Daoy (cell line): ENCODE measurements at regions not wholly inside any gene's neighbourhood (a gene's known extent, or its start where the extent isn't known, plus 50 kb on each side); places are given as distances from the start of the nearest gene placed in this dataset.
A peak's percentile ranks its signal among the peaks of the same experiment; 100 is the strongest.

Experiments
- DNase-seq: peaks from one replicate; pipeline ENCODE4 v3.0.0-alpha.2; 2015; ENCODE audit warnings: low read depth

GRCh38 chr3:111244760-111245159, 173.1 kb downstream of the NECTIN3 start:
- DNase-seq = no peak

GRCh38 chr3:111246967-111247760, 175.5 kb downstream of the NECTIN3 start:
- peak; percentile 80 for DNase-seq

GRCh38 chr3:111248406-111248805, 176.8 kb downstream of the NECTIN3 start:
- DNase-seq = no peak

- no peak for DNase-seq
These were observed 177.8 kb downstream of the NECTIN3 start for GRCh38 chr3:111249421-111249820.

GRCh38 chr3:111252779-111253178, 181.2 kb downstream of the NECTIN3 start:
- DNase-seq = peak; percentile 15

- no peak for DNase-seq
These were observed 182.1 kb downstream of the NECTIN3 start for GRCh38 chr3:111253733-111254132.

- DNase-seq = no peak
These were observed 189.3 kb downstream of the NECTIN3 start for GRCh38 chr3:111260878-111261277.

GRCh38 chr3:111269777-111270176, 198.2 kb downstream of the NECTIN3 start:
- no peak for DNase-seq

GRCh38 chr3:111277226-111277625, 205.6 kb downstream of the NECTIN3 start:
- DNase-seq = peak; percentile 11

- DNase-seq = no peak
These were observed 207.3 kb downstream of the NECTIN3 start for GRCh38 chr3:111278959-111279358.

GRCh38 chr3:111282024-111282423, 210.4 kb downstream of the NECTIN3 start:
- peak; percentile 12 for DNase-seq

- no peak for DNase-seq
These were observed 211.5 kb downstream of the NECTIN3 start for GRCh38 chr3:111283165-111283564.

GRCh38 chr3:111284503-111285183, 213.0 kb downstream of the NECTIN3 start:
- DNase-seq = no peak

GRCh38 chr3:111285184-111285538, 213.5 kb downstream of the NECTIN3 start:
- DNase-seq = no peak

GRCh38 chr3:111285694-111286093, 214.1 kb downstream of the NECTIN3 start:
- DNase-seq = no peak

- DNase-seq = no peak
These were observed 215.1 kb downstream of the NECTIN3 start for GRCh38 chr3:111286746-111287145.

- no peak for DNase-seq
These were observed 220.5 kb downstream of the NECTIN3 start for GRCh38 chr3:111292117-111292516.

- no peak for DNase-seq
These were observed 227.6 kb downstream of the NECTIN3 start for GRCh38 chr3:111299192-111299615.

GRCh38 chr3:111301238-111301798, 229.7 kb downstream of the NECTIN3 start:
- no peak for DNase-seq

- DNase-seq = no peak
These were observed 230.4 kb downstream of the NECTIN3 start for GRCh38 chr3:111302063-111302462.

- no peak for DNase-seq
These were observed 232.1 kb downstream of the NECTIN3 start for GRCh38 chr3:111303760-111304159.

- no peak for DNase-seq
These were observed 234.3 kb upstream of the CD96 start for GRCh38 chr3:111307676-111308075.

GRCh38 chr3:111311126-111311525, 230.9 kb upstream of the CD96 start:
- DNase-seq = no peak
